ENCODE measurements at regions not wholly inside any gene's neighbourhood (a gene's known extent, or its start where the extent isn't known, plus 50 kb on each side); places are given as distances from the start of the nearest gene placed in this dataset.

DNA sequence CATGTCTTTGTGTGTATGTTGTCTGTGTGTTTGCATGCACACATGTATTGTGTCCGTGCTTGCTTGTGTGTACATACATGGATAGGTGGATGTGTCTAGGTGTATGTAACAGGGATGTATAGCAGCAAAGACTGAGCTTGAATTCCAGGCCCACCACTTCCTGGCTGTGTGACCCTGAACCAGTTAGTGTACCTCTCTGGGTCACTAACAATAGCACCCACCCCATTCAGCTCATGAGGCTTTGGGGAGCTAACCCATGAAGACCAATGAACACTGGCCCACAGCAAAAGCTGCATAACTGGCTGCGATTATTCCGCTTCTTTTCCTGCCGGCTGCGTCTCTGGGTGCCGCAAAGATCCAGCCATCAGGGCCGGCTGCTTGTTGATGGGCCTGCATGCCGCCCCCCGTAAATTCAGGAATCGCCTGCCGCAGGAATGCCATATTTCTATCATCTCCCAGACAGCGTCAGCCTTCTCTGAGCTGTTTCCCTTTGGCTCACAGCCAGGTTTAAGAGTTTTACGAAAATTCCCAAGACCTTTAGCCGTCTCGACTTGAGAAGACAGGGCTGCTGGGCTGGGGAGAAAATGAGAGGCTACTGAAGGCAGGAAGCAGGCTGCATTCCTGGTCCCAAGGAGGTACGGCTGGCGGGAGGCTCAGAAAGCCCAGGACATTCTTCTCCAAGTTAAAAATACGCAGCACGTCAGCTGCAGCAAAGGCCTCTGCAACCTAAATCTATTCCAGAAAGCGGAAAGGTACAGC lies 224.6 kb downstream of the MN1 start:
- intact Hi-C loops (cut with DNase I, micrococcal nuclease): no loop called here
- ATAC-seq (no peak), DNase-seq (no peak)
- Histone ChIP-seq H3K4me3 (no peak overlapping the region), H3K4me1 (ENCODE audit: low read depth) (no peaks in the 10 kb centered on the region), H3K36me3 (ENCODE audit: low read depth) (no peaks in the 10 kb centered on the region), H3K9me3 (no peaks in the 10 kb centered on the region)
- TF ChIP-seq, protein P1, sequence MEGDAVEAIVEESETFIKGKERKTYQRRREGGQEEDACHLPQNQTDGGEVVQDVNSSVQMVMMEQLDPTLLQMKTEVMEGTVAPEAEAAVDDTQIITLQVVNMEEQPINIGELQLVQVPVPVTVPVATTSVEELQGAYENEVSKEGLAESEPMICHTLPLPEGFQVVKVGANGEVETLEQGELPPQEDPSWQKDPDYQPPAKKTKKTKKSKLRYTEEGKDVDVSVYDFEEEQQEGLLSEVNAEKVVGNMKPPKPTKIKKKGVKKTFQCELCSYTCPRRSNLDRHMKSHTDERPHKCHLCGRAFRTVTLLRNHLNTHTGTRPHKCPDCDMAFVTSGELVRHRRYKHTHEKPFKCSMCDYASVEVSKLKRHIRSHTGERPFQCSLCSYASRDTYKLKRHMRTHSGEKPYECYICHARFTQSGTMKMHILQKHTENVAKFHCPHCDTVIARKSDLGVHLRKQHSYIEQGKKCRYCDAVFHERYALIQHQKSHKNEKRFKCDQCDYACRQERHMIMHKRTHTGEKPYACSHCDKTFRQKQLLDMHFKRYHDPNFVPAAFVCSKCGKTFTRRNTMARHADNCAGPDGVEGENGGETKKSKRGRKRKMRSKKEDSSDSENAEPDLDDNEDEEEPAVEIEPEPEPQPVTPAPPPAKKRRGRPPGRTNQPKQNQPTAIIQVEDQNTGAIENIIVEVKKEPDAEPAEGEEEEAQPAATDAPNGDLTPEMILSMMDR (IDR thresholded peaks at IDR 0.05): no peak

DNA sequence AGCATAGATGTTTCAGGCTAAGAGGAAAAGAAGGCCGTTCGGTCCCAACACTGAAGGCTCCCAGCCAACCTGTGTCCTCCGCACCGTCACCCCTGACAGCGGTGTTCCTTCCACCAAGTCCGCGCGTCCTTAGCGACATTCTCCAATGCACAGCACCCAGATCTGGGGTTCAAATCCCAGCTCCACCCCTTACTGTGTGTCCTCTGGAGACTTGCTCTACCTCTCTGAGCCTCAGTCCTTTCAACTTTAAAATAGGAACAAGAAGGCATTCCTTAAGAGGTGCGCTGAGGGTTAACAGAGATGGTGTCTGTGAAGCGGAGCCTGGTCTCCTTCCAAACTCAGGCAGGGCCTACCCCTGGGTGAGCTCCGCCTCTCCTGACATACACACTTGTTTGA lies 224.0 kb downstream of the MN1 start:
- intact Hi-C loops (cut with DNase I, micrococcal nuclease): no loop called here
- ATAC-seq (no peak), DNase-seq (no peak)
- Histone ChIP-seq H3K4me1 (ENCODE audit: low read depth) (no peaks in the 10 kb centered on the region), H3K36me3 (ENCODE audit: low read depth) (no peaks in the 10 kb centered on the region), H3K4me3 (no peak overlapping the region), H3K9me3 (no peaks in the 10 kb centered on the region)
- TF ChIP-seq, protein P1 (IDR thresholded peaks at IDR 0.05): no peak

DNA sequence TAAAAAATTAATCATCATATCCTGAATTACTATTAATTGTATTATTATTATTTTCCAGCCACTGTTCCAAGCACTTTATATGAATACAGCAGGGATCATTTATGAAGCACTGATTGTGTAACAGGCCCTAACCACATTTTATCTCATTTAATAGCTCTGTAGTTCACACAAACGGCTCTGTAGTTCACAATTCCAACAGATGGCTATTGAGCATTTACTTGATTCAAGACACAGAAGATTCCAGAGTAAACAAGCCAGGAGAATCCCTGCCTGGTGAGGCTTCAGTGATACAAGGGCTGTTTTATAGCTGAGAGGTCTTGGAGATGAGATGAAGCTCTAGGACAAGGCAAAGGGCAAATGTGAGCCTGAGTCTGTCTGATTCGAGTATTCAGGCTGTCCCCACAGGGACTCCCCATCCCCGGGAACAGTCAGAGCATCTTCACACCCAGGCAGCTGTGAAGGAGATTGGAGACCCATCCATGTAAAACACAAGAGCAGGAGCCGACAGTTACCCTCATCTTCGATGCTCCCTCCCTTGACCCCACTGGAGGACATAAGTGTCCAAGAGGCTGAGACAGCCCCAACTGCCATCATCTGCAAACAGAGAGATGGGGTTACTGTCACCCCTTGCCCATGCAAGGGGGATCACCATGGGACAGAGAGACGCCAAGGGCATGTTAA lies 222.5 kb downstream of the MN1 start:
- no peaks in the 10 kb centered on the region for H3K9me3 ChIP-seq
- TF ChIP-seq, protein P1 (IDR thresholded peaks at IDR 0.05): no peak
- no peak overlapping the region for H3K4me3 ChIP-seq
- H3K4me1 ChIP-seq (ENCODE audit: low read depth): no peaks in the 10 kb centered on the region
- H3K36me3 ChIP-seq (ENCODE audit: low read depth): no peaks in the 10 kb centered on the region
- intact Hi-C loops (cut with DNase I, micrococcal nuclease): no loop called here
- ATAC-seq: no peak
- DNase-seq: no peak

DNA sequence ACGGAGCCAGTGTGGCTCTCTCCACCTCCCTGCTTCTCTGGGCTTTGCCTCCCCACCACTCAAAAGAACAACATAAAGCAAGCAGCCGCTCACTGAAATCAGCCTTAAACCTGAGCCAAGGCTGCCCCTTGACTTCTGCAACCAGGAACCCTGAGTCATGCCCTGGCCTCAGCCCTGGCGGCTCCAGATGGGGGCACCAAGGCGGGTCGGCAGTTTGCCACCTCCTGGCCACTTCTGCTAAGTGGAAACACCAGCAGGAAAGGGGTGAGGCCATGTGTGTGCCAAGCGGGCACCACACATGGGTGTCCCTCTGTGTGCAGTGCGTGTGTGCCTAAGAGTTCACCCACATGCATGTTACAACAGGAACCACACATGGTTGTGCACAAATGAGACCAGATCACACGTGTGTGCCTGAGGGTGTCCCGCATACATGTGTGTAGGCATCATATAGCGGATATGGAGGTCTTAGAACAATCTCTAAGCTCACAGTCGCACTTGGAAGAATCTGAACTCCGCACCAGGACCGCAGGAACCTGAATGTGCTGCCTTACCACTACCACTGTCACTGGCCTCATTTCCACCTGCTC lies 221.2 kb downstream of the MN1 start:
- H3K36me3 ChIP-seq (ENCODE audit: low read depth): no peaks in the 10 kb centered on the region
- ATAC-seq (no peak), DNase-seq (no peak)
- intact Hi-C loops (cut with DNase I, micrococcal nuclease): no loop called here
- H3K4me3 ChIP-seq: no peak overlapping the region
- TF ChIP-seq, protein P1 (IDR thresholded peaks at IDR 0.05): no peak
- no peaks in the 10 kb centered on the region for H3K9me3 ChIP-seq
- no peaks in the 10 kb centered on the region for H3K4me1 ChIP-seq (ENCODE audit: low read depth)

DNA sequence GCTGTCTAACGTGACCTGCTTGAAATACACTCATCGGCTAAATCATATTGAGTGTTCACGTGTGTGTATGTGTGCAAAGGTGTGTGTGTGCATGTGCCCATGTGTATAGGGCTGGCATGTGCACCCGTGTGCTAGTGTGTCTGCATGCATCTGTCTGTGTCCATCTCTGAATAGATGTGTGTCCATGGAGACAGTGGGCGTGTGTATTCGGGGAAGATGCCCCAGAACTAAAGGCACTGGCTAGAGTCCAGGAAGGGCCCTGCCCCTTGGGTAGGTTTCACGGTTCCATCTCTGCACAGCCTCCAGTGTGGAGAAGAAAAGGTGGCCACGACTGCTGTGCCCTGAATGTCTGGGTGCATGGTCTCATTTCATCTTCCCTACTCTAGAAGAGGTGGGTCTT lies 220.3 kb downstream of the MN1 start:
- intact Hi-C loops (cut with DNase I, micrococcal nuclease): no loop called here
- Histone ChIP-seq H3K36me3 (ENCODE audit: low read depth) (no peaks in the 10 kb centered on the region), H3K4me1 (ENCODE audit: low read depth) (no peaks in the 10 kb centered on the region), H3K4me3 (no peak overlapping the region), H3K9me3 (no peaks in the 10 kb centered on the region)
- DNase-seq (no peak), ATAC-seq (no peak)
- TF ChIP-seq, protein P1 (IDR thresholded peaks at IDR 0.05): no peak
